T-helper 1 cell treated with Interleukin-12 subunit alpha and Interleukin-12 subunit beta and Interleukin-4 antibody, amounts not matched to agents 30 ng/mL and 1 ng/mL, for 36 hours (primary cell): ENCODE measurements at regions not wholly inside any gene's neighbourhood (a gene's known extent, or its start where the extent isn't known, plus 50 kb on each side); places are given as distances from the start of the nearest gene placed in this dataset.

ENCODE experiments used
- intact Hi-C: fragments of 100-400 bp; cut with micrococcal nuclease; formaldehyde crosslinking; loops from one replicate; pipeline ENCODE4 v1.15.1; 2024

- intact Hi-C loops: no loop called here
Measured at GRCh38 chr9:115169003-115169402, 51.0 kb upstream of the TNC start.

GRCh38 chr9:115170358-115171073 is 52.6 kb upstream of the TNC start:
- intact Hi-C loops: no loop called here

GRCh38 chr9:115171921-115172388 is 54.0 kb upstream of the TNC start:
- intact Hi-C loops: no loop called here

GRCh38 chr9:115182264-115182663 is 64.3 kb upstream of the TNC start:
- intact Hi-C loops: no loop called here

- intact Hi-C loops: no loop called here
Measured at GRCh38 chr9:115183436-115183835, 65.5 kb upstream of the TNC start.

GRCh38 chr9:115189686-115190085 is 71.7 kb upstream of the TNC start:
- intact Hi-C loops: no loop called here

- intact Hi-C loops: no loop called here
Measured at GRCh38 chr9:115191667-115192066, 73.7 kb upstream of the TNC start.

- intact Hi-C loops: no loop called here
Measured at GRCh38 chr9:115192280-115192679, 74.3 kb upstream of the TNC start.

- intact Hi-C loops: no loop called here
Measured at GRCh38 chr9:115192835-115193525, 75.0 kb upstream of the TNC start.

GRCh38 chr9:115193777-115194176 is 75.8 kb upstream of the TNC start:
- intact Hi-C loops: no loop called here

- intact Hi-C loops: no loop called here
Measured at GRCh38 chr9:115194216-115194615, 76.3 kb upstream of the TNC start.

GRCh38 chr9:115195912-115196311 is 78.0 kb upstream of the TNC start:
- intact Hi-C loops: no loop called here

GRCh38 chr9:115196919-115197318 is 79.0 kb upstream of the TNC start:
- intact Hi-C loops: no loop called here

- intact Hi-C loops: no loop called here
Measured at GRCh38 chr9:115198001-115198400, 80.0 kb upstream of the TNC start.

GRCh38 chr9:115200711-115201505 is 83.0 kb upstream of the TNC start:
- intact Hi-C loops: no loop called here

- intact Hi-C loops: no loop called here
Measured at GRCh38 chr9:115202181-115202580, 84.2 kb upstream of the TNC start.

GRCh38 chr9:115202960-115203751 is 85.2 kb upstream of the TNC start:
- intact Hi-C loops: no loop called here

- intact Hi-C loops: loop anchor here (2.0 to 5.0 kb wide), 4 partner anchors 64 to 508 kb away; no protein-coding TSS in a partner anchor
Measured at GRCh38 chr9:115204904-115205453, 87.0 kb upstream of the TNC start.

- intact Hi-C loops: loop anchor here (5.0 kb wide), 3 partner anchors 170 to 510 kb away; no protein-coding TSS in a partner anchor
Measured at GRCh38 chr9:115207003-115207836, 89.3 kb upstream of the TNC start.

GRCh38 chr9:115208501-115208900 is 90.5 kb upstream of the TNC start:
- intact Hi-C loops: loop anchor here (5.0 kb wide), 3 partner anchors 171 to 511 kb away; no protein-coding TSS in a partner anchor
